Mesenchymal stem cell (in vitro differentiated cells and primary cell): ENCODE measurements at regions not wholly inside any gene's neighbourhood (a gene's known extent, or its start where the extent isn't known, plus 50 kb on each side); places are given as distances from the start of the nearest gene placed in this dataset.

Experiments
- DNase-seq: peaks from one replicate; pipeline ENCODE4 v3.0.0-alpha.2; 2013
- H2AFZ ChIP-seq: one replicate; pipeline ENCODE4 v1.6.1; 2013; ENCODE audit warnings: low read depth, mild to moderate bottlenecking, control low read depth, inconsistent platforms, low read length, moderate library complexity
- H2AK5ac ChIP-seq: 2 replicates; pipeline ENCODE4 v1.6.1; 2013; ENCODE audit warnings: low read length, moderate library complexity, mild to moderate bottlenecking, inconsistent platforms; ENCODE audit not compliant: severe bottlenecking
- H2BK120ac ChIP-seq: one replicate; pipeline ENCODE4 v1.6.1; 2013; ENCODE audit warnings: low read depth, mild to moderate bottlenecking, inconsistent platforms, low read length, moderate library complexity
- H2BK12ac ChIP-seq, 2 experiments: one replicate each; pipeline ENCODE4 v1.6.1; 2013; ENCODE audit warnings: inconsistent platforms in 2 of 2, low read length in 2 of 2, mild to moderate bottlenecking in 2 of 2, moderate library complexity in 2 of 2, control low read depth in 1 of 2
- H2BK15ac ChIP-seq: one replicate; pipeline ENCODE4 v1.6.1; 2013; ENCODE audit warnings: mild to moderate bottlenecking, low read depth, inconsistent platforms; ENCODE audit not compliant: poor library complexity, severe bottlenecking
- H2BK5ac ChIP-seq: 2 replicates; pipeline ENCODE4 v1.6.1; 2013; ENCODE audit warnings: low read depth, mild to moderate bottlenecking, low read length, control low read depth, inconsistent platforms; ENCODE audit not compliant: poor library complexity, severe bottlenecking
- H3K14ac ChIP-seq, 2 experiments: one replicate each; pipeline ENCODE4 v1.6.1; 2013; ENCODE audit warnings: inconsistent platforms in 2 of 2, low read length in 2 of 2, control low read depth in 1 of 2, mild to moderate bottlenecking in 1 of 2, moderate library complexity in 1 of 2
- H3K18ac ChIP-seq, 2 experiments: one replicate each; pipeline ENCODE4 v1.6.1; 2013; ENCODE audit warnings: inconsistent platforms in 2 of 2, low read length in 2 of 2, control low read depth in 1 of 2, low read depth in 1 of 2, mild to moderate bottlenecking in 1 of 2
- H3K23ac ChIP-seq, 2 experiments: one replicate each; pipeline ENCODE4 v1.6.1; 2013; ENCODE audit warnings: inconsistent platforms in 2 of 2, low read length in 2 of 2, mild to moderate bottlenecking in 2 of 2, moderate library complexity in 2 of 2, control low read depth in 1 of 2
- H3K27ac ChIP-seq: 2 replicates; pipeline ENCODE4 v1.5.1; 2013; ENCODE audit warnings: mild to moderate bottlenecking, moderate library complexity, low read length, control low read depth, inconsistent platforms; ENCODE audit not compliant: poor library complexity, severe bottlenecking
- H3K27me3 ChIP-seq, 2 experiments: 2 replicates each; pipeline versions ENCODE4 v1.6.1 to v1.7.0; 2013; ENCODE audit warnings: low read length in 2 of 2, mild to moderate bottlenecking in 2 of 2, moderate library complexity in 2 of 2, control low read depth in 1 of 2, inconsistent platforms in 1 of 2; ENCODE audit not compliant: control insufficient read depth in 1 of 2, insufficient read depth in 1 of 2
- H3K36me3 ChIP-seq, 2 experiments: 2 replicates each; pipeline versions ENCODE4 v1.6.1 to v1.7.0; 2013; ENCODE audit warnings: low read length in 2 of 2, control low read depth in 1 of 2, inconsistent platforms in 1 of 2, low read depth in 1 of 2, mild to moderate bottlenecking in 1 of 2; ENCODE audit not compliant: insufficient read depth in 2 of 2, control insufficient read depth in 1 of 2
- H3K4ac ChIP-seq, 2 experiments: one replicate each; pipeline ENCODE4 v1.6.1; 2013; ENCODE audit warnings: inconsistent platforms in 2 of 2, low read length in 2 of 2, mild to moderate bottlenecking in 2 of 2, moderate library complexity in 2 of 2, control low read depth in 1 of 2, low read depth in 1 of 2
- H3K4me1 ChIP-seq: 2 replicates; pipeline ENCODE4 v1.6.1; 2013; ENCODE audit warnings: low read depth, low read length, control low read depth; ENCODE audit not compliant: control insufficient read depth, insufficient read depth
- H3K4me2 ChIP-seq: 2 replicates; pipeline ENCODE4 v1.6.1; 2013; ENCODE audit warnings: low read length, mild to moderate bottlenecking, inconsistent platforms; ENCODE audit not compliant: poor library complexity, severe bottlenecking
- H3K4me3 ChIP-seq, 2 experiments: 2 replicates each; pipeline versions ENCODE4 v1.5.1 to v1.7.0; 2013; ENCODE audit warnings: low read length in 2 of 2, mild to moderate bottlenecking in 2 of 2, control low read depth in 1 of 2, low read depth in 1 of 2; ENCODE audit not compliant: insufficient read depth in 1 of 2
- H3K79me1 ChIP-seq: replicated peaks from 2 replicates; pipeline ENCODE4 v1.6.1; 2013; ENCODE audit warnings: mild to moderate bottlenecking, control low read depth, low read length, inconsistent platforms; ENCODE audit not compliant: poor library complexity, severe bottlenecking
- H3K9ac ChIP-seq: 2 replicates; pipeline ENCODE4 v1.7.0; 2013; ENCODE audit warnings: mild to moderate bottlenecking, low read length, moderate library complexity
- H3K9me3 ChIP-seq: 2 replicates; pipeline ENCODE4 v1.7.0; 2013; ENCODE audit warnings: mild to moderate bottlenecking, low read length; ENCODE audit not compliant: control insufficient read depth
- H4K8ac ChIP-seq: one replicate; pipeline ENCODE4 v1.6.1; 2013; ENCODE audit warnings: inconsistent platforms, mild to moderate bottlenecking, low read length, moderate library complexity
- H4K91ac ChIP-seq: one replicate; pipeline ENCODE4 v1.6.1; 2013; ENCODE audit warnings: mild to moderate bottlenecking, low read length, inconsistent platforms
- WGBS: methylation state at CpG from one replicate; pipeline ENCODE4 v1.1.7; 2013; ENCODE audit warnings: mixed read lengths; 5-methylcytosine and 5-hydroxymethylcytosine counted together

- Histone ChIP-seq H2BK120ac (no peak overlapping the region), H2AK5ac (no peak overlapping the region), H2BK15ac (no peak overlapping the region), H3K18ac (no peak overlapping the region), H3K9me3 (no peaks in the 10 kb centered on the region), H3K36me3 (no peaks in the 10 kb centered on the region), H3K14ac (no peak overlapping the region), H3K4me3 (no peak overlapping the region), H2BK5ac (no peak overlapping the region), H2AFZ (no peak overlapping the region), H3K4me1 (no peaks in the 10 kb centered on the region), H3K27me3 (no peaks in the 10 kb centered on the region), H3K4ac (no peak overlapping the region), H2BK12ac (no peak overlapping the region), H3K4me2 (no peak overlapping the region), H3K9ac (no peak overlapping the region), H4K91ac (no peak overlapping the region), H3K27ac (no peak overlapping the region), H4K8ac (no peak overlapping the region), H3K23ac (no peak overlapping the region), H3K79me1 (no peaks in the 10 kb centered on the region)
- no peak for DNase-seq
- WGBS = 85% methylated on average over 7 of the region's 8 CpGs
Observed at GRCh38 chr13:77429320-77430142, 102.6 kb upstream of the MYCBP2 start.

- H3K27me3 ChIP-seq = no peaks in the 10 kb centered on the region
- no peaks in the 10 kb centered on the region for H3K4me1 ChIP-seq
- 89% methylated on average over 3 of the region's 5 CpGs for WGBS
- no peak overlapping the region for H2BK15ac ChIP-seq
- H3K36me3 ChIP-seq = no peaks in the 10 kb centered on the region
- no peak overlapping the region for H2BK5ac ChIP-seq
- no peak overlapping the region for H3K4me2 ChIP-seq
- no peak for DNase-seq
- no peak overlapping the region for H2BK12ac ChIP-seq
- no peak overlapping the region for H2AK5ac ChIP-seq
- no peaks in the 10 kb centered on the region for H3K79me1 ChIP-seq
- no peak overlapping the region for H3K4me3 ChIP-seq
- H3K9ac ChIP-seq = no peak overlapping the region
- H3K18ac ChIP-seq = no peak overlapping the region
- H2BK120ac ChIP-seq = no peak overlapping the region
- H4K8ac ChIP-seq = no peak overlapping the region
- no peak overlapping the region for H3K14ac ChIP-seq
- no peak overlapping the region for H2AFZ ChIP-seq
- H3K9me3 ChIP-seq = no peaks in the 10 kb centered on the region
- H3K23ac ChIP-seq = no peak overlapping the region
- no peak overlapping the region for H3K4ac ChIP-seq
- no peak overlapping the region for H3K27ac ChIP-seq
- H4K91ac ChIP-seq = no peak overlapping the region
Observed at GRCh38 chr13:77425705-77426104, 98.8 kb upstream of the MYCBP2 start.

GRCh38 chr13:77423296-77423695 lies 96.4 kb upstream of the MYCBP2 start:
- DNase-seq = no peak
- no peak overlapping the region for H3K9ac ChIP-seq
- H3K18ac ChIP-seq = no peak overlapping the region
- H2AK5ac ChIP-seq = no peak overlapping the region
- H2BK15ac ChIP-seq = no peak overlapping the region
- no peak overlapping the region for H2AFZ ChIP-seq
- no peaks in the 10 kb centered on the region for H3K4me1 ChIP-seq
- H2BK12ac ChIP-seq = no peak overlapping the region
- H3K36me3 ChIP-seq = no peaks in the 10 kb centered on the region
- 89% methylated on average over 4 of the region's 4 CpGs for WGBS
- H3K27me3 ChIP-seq = no peaks in the 10 kb centered on the region
- H3K27ac ChIP-seq = no peak overlapping the region
- no peaks in the 10 kb centered on the region for H3K79me1 ChIP-seq
- H3K23ac ChIP-seq = no peak overlapping the region
- H3K4me3 ChIP-seq = no peak overlapping the region
- no peak overlapping the region for H2BK5ac ChIP-seq
- no peak overlapping the region for H3K14ac ChIP-seq
- H3K4ac ChIP-seq = no peak overlapping the region
- H3K9me3 ChIP-seq = no peaks in the 10 kb centered on the region
- H4K8ac ChIP-seq = no peak overlapping the region
- H4K91ac ChIP-seq = no peak overlapping the region
- H2BK120ac ChIP-seq = no peak overlapping the region
- no peak overlapping the region for H3K4me2 ChIP-seq

- Histone ChIP-seq H3K4ac (no peak overlapping the region), H4K91ac (no peak overlapping the region), H3K27ac (no peak overlapping the region), H2BK12ac (no peak overlapping the region), H3K4me2 (no peak overlapping the region), H4K8ac (no peak overlapping the region), H3K79me1 (no peaks in the 10 kb centered on the region), H2AK5ac (no peak overlapping the region), H2BK5ac (no peak overlapping the region), H3K27me3 (no peaks in the 10 kb centered on the region), H3K23ac (no peak overlapping the region), H3K4me3 (no peak overlapping the region), H2BK120ac (no peak overlapping the region), H3K14ac (no peak overlapping the region), H3K18ac (no peak overlapping the region), H3K36me3 (no peaks in the 10 kb centered on the region), H3K4me1 (no peaks in the 10 kb centered on the region), H3K9me3 (no peaks in the 10 kb centered on the region), H2AFZ (no peak overlapping the region), H2BK15ac (no peak overlapping the region), H3K9ac (no peak overlapping the region)
- no peak for DNase-seq
- 88% methylated on average over 2 of the region's 2 CpGs for WGBS
Observed at GRCh38 chr13:77422724-77423123, 95.8 kb upstream of the MYCBP2 start.
